GM19328 (cell line): ENCODE measurements at regions not wholly inside any gene's neighbourhood (a gene's known extent, or its start where the extent isn't known, plus 50 kb on each side); places are given as distances from the start of the nearest gene placed in this dataset.

Experiments used
- ATAC-seq: cut with Tn5 transposase; IDR thresholded peaks from one replicate; pipeline ENCODE4 v1.9.1; 2021; ENCODE audit warnings: mild to moderate bottlenecking, moderate library complexity; ENCODE audit not compliant: unreplicated experiment

- ATAC-seq: no peak
Observed at GRCh38 chr12:125267114-125267513, 201.9 kb downstream of the AACS start.

- ATAC-seq: no peak
Observed at GRCh38 chr12:125269276-125269675, 204.0 kb downstream of the AACS start.

- ATAC-seq: no peak
Observed at GRCh38 chr12:125271892-125272291, 206.7 kb downstream of the AACS start.

GRCh38 chr12:125272383-125272933 lies 207.2 kb downstream of the AACS start:
- ATAC-seq: no peak

- ATAC-seq: no peak
Observed at GRCh38 chr12:125276567-125276966, 211.3 kb downstream of the AACS start.

GRCh38 chr12:125280482-125281377 lies 215.5 kb downstream of the AACS start:
- ATAC-seq: no peak

- ATAC-seq: no peak
Observed at GRCh38 chr12:125282921-125283320, 217.7 kb downstream of the AACS start.

- no peak for ATAC-seq
Observed at GRCh38 chr12:125283521-125283920, 218.3 kb downstream of the AACS start.

- ATAC-seq: no peak
Observed at GRCh38 chr12:125284087-125284486, 218.9 kb downstream of the AACS start.

GRCh38 chr12:125284945-125285685 lies 219.9 kb downstream of the AACS start:
- no peak for ATAC-seq

GRCh38 chr12:125286005-125286727 lies 220.9 kb downstream of the AACS start:
- no peak for ATAC-seq

- no peak for ATAC-seq
Observed at GRCh38 chr12:125287155-125287847, 222.1 kb downstream of the AACS start.

- no peak for ATAC-seq
Observed at GRCh38 chr12:125288931-125289928, 224.0 kb downstream of the AACS start.

- ATAC-seq: no peak
Observed at GRCh38 chr12:125289970-125290369, 224.7 kb downstream of the AACS start.

- no peak for ATAC-seq
Observed at GRCh38 chr12:125292700-125293099, 227.5 kb downstream of the AACS start.

- ATAC-seq: no peak
Observed at GRCh38 chr12:125295550-125295949, 230.3 kb downstream of the AACS start.

GRCh38 chr12:125296701-125297100 lies 231.5 kb downstream of the AACS start:
- ATAC-seq: no peak

GRCh38 chr12:125299840-125300239 lies 234.6 kb downstream of the AACS start:
- ATAC-seq: no peak

GRCh38 chr12:125300249-125300648 lies 235.0 kb downstream of the AACS start:
- ATAC-seq: no peak
